Iris pigment epithelial cell (primary cell): ENCODE measurements at regions not wholly inside any gene's neighbourhood (a gene's known extent, or its start where the extent isn't known, plus 50 kb on each side); places are given as distances from the start of the nearest gene placed in this dataset.
"Not testable (repeated sequence)": the region's sequence is repeated elsewhere in the genome, so short reads cannot be mapped to it uniquely, and the experiment has no call there.

Experiments
- DNase-seq: peaks from one replicate; pipeline ENCODE4 v3.0.0-alpha.2; 2011; ENCODE audit warnings: low read depth

GRCh38 chr2:102871707-102872106, 109.9 kb downstream of the TMEM182 start:
- DNase-seq = no peak

DNA sequence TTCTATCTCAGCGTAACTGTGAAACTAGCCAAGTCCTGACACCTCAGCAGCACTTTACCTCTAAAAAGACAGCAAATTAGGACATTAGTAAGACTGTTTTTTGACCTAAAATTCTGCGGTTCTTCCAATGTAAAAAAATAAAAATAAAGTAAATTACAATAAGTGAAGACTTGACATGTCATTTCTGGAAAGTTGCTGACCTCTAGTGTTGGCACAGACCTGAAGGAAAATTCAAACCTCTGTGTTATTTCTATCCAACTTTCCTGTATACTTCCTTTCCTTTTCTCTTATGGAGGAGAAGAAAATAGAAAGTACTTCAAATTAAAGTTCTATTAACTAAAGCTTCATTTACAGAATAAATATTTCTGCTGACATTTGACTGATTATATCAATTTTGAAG, 110.6 kb downstream of the TMEM182 start:
- no peak for DNase-seq

DNA sequence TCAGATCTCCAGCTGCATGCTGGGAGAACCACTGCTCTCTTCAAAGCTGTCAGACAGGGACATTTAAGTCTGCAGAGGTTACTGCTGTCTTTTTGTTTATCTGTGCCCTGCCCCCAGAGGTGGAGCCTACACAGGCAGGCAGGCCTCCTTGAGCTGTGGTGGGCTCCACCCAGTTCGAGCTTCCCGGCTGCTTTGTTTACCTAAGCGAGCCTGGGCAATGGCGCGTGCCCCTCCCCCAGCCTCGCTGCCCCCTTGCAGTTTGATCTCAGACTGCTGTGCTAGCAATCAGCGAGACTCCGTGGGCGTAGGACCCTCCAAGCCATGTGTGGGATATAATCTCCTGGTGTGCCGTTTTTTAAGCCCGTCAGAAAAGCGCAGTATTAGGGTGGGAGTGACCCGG, 117.7 kb downstream of the TMEM182 start:
- not testable (repeated sequence) for DNase-seq

- DNase-seq = no peak
Measured at GRCh38 chr2:102880731-102881130, 118.9 kb downstream of the TMEM182 start.

DNA sequence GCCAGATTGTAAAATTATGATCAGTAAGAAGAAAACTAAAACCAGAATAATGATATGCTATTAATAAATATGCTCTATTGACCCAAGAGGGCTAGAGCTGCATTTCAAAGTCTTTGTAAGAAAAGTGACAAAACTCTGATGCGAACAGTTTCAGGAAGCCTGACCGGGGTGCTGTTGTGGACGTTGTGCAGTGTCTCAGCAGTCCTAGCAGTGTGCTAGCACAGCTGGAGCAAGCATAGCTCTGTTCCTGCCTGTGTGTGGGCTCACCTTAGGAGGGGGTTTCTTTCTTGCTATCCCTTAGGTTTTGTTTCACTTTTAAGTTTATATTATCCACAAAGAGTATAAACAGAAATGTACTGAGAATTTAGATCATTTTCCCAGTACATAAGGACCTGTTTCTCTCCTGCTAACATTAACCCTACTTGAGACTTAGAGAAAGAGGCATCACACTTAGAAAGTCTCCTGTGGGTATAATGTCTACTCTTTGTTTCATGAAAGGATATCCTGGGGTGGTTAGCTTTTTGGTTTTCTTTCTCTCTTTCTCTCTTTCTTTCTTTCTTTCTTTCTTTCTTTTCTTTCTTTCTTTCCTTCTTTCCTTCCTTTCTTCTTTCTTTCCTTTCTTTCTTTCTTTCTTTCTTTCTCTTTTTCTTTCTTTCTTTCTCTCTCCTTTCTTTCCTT, 124.5 kb downstream of the TMEM182 start:
- no peak for DNase-seq

- DNase-seq = no peak
Measured at GRCh38 chr2:102888514-102888913, 126.7 kb downstream of the TMEM182 start.

DNA sequence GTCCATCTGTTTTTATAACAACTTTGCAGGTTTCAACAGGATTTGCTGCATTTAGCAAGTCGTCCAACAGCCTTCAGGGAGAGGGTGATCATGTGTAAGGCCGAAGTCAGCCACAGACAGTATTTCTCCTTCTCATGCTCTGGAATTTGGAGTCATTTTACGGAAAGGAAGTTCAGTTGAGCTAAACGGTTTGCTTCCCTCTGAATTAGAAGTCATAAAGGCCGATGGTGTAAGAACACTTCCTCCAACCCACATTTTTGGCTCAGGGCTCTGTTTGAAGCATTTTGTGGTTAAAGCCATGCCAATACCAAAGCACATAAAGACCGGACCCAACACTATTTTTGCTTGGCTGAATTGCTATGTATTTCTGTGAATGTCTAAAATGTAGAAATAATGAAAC, 129.5 kb downstream of the TMEM182 start:
- DNase-seq = peak; percentile 5

- no peak for DNase-seq
Measured at GRCh38 chr2:102892698-102893310, 131.0 kb downstream of the TMEM182 start.

GRCh38 chr2:102893870-102894269, 132.0 kb downstream of the TMEM182 start:
- no peak for DNase-seq

GRCh38 chr2:102895376-102895775, 133.5 kb downstream of the TMEM182 start:
- no peak for DNase-seq

DNA sequence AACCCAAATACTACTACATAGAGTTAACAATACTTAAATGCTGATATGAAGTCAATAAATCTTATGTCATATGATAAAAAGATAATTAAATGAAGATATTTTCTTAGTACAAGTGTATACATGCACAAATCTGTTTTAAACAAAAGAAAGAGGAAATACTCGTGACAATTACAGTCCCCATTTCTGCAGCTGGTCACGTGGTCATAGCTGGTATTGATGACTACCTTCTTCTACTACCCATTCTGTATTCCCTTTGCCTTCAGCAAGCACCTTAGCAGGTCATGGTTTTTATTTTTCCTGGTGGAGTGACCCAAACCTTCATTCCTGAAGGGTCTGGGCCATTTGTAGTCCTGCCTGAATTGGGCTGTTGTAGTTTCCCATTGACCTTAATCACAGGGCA, 147.4 kb downstream of the TMEM182 start:
- DNase-seq = not testable (repeated sequence)

DNA sequence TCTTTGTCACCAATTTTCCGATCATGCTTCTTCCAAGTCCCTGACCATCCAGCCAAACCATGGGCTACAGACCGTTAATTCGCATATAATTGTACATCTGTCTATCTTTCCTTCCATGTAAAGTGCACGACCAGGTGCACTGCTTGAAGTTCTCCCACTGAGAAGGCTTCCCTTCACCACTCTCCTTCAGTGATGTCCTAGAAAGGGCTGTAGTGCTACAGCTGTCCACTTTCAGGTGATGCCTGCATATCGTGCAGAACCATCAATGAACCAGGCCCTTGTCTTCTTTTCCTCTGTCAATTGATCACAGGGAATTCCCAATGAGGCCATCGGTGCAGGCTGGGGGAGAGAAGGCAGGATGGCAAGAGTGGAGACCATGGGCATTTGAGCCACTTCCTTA, 148.9 kb downstream of the TMEM182 start:
- no peak for DNase-seq

DNA sequence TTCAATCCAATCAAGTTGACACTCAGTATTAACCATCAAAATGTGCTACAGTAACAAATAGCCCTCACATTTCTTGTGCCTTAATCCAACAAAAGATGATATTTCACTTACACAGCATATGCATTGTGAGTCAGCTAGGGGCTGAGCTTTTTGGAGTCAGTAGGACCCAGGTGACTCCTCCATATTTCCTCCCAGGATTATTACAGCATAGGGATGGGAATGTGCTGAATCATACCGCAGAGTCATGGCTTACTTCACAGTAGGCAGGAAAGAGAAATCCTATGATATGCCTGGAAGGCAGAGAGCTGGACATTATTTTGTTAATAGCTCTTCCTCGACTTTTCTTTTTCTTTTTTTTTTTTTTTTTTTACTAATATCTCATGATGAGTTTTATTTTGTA, 153.3 kb downstream of the TMEM182 start:
- DNase-seq = peak; percentile 20

DNA sequence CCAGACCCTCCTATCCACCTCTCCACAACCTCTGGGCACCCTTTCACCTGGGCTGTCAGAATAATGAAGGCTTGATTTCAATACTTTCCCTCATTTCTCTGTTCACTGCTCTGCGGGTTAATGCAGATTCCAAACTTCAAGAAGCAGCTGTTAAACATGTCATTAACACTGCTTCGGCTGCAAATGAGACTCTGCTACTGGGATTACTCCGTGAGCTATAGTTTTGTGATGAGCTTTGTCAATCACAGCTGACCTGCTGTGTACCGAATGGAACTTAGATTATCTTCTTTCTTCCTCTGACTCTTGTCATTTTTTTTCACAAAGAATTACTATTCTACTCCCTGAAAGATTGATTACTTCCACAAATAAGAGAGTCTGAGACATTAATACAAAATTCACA, 160.5 kb downstream of the TMEM182 start:
- DNase-seq = no peak

DNA sequence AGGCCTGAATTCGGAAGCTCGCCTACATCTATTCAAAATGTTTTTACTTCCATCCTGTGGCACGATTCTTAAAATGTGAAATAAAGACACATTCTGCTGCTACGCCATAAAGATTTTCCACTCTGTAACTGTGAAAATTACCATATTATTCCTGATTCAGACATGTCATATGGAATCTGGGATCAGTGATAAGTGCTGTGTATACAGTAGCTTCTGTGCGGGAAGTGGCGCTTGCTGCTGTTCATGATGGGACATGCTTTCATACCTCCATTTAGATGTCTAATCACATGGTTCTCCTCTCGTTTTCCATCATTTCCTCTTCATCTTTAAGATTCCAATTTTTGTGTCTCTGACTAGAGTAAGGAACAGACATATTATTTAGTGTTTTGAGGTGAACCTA, 163.2 kb downstream of the TMEM182 start:
- no peak for DNase-seq

- DNase-seq = no peak
Measured at GRCh38 chr2:102927854-102928267, 166.0 kb downstream of the TMEM182 start.

- DNase-seq = no peak
Measured at GRCh38 chr2:102929721-102930120, 167.9 kb downstream of the TMEM182 start.

DNA sequence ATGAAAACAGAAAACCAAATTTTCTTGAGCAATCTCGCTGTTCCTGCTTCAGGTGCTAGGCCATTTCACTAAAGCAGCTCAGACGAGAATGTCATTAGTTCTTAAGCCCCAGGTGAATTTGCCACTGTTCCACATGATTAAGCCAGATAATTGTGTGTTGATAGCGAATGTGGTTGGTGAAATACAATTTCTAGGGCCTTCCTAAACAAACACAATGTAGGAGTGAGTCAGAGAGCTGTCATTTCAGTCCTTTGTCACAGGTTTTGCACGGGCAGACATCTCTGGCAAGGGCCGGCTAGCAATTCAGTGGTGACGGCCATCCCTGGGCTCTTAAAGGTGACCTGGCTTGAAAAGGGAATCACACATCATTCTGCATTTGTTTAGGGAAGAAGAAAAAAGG, 170.7 kb downstream of the TMEM182 start:
- no peak for DNase-seq

GRCh38 chr2:102939207-102939606, 177.4 kb downstream of the TMEM182 start:
- DNase-seq = no peak

DNA sequence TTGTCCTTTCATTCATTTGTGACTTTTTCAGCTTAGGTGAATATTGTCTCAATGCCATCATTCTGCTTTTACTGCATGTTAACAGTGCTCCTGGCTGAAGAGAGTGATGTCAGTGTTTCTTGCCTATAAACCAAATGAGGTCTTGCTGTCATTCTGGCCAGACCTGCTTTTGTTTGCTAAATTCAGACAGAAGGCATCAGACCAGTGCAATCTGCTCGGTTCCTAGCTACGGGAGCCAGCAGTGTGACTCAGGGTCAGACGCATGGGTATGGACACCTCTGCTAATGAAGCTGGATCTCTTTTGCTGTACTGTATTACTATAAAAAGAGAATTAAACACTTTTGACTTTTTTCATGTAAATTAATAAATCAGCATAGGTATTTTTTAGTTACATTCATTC, 178.9 kb downstream of the TMEM182 start:
- no peak for DNase-seq

- no peak for DNase-seq
Measured at GRCh38 chr2:102942107-102942506, 180.3 kb downstream of the TMEM182 start.

- no peak for DNase-seq
Measured at GRCh38 chr2:102943251-102943650, 181.4 kb downstream of the TMEM182 start.

DNA sequence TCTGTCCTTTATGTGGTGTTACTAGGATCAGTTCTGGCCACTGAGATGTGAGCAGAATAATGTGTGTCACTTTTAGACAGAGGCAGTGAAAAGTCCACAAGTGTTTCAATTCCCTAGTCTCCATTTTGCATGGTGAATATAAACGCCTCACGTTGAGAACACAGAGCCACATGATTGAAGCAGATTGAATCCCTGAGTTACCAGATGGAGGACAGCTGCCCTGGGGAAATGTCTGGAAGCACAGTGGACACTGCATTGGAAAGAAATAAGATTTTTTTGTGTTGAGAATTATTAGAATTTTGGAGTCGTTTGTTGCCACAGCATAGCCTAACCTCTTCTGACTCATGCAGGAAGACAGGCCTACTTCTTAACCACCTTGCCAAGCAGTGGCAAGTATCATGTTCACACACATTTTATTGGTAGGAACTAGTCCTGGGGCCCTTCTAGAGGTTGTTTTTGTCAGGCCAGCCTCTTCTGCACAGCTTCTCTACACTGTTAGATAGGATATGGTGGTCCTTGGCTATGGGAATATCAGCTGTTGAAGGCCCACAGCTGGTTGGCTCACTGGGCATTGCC, 188.6 kb downstream of the TMEM182 start:
- no peak for DNase-seq

- no peak for DNase-seq
Measured at GRCh38 chr2:102951249-102951648, 189.4 kb downstream of the TMEM182 start.
